ENCODE measurements at regions not wholly inside any gene's neighbourhood (a gene's known extent, or its start where the extent isn't known, plus 50 kb on each side); places are given as distances from the start of the nearest gene placed in this dataset.

DNA sequence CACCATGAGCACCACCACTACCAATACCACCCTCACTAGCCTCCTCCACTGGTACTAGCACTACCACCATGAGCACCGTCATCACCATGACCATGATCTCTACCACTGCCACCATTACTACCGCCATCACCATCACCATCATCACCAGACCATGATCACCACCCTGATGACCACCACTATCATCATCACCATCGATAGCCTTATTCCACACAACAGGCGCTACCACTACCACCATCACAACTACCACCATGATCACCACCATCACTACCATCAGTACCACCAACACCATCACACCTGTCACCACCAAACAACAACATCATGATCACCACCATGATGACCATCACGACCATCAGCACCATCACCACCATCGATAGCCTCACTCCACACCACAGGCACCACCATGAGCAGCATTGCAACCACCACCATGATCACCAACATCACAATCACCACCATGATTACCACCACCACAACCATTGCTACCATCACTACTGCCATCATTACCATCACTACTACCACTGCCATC, 56.6 kb upstream of the CASZ1 start:
- no peak for DNase-seq (ENCODE audit: extremely low read depth, insufficient read length)
- no peaks in the 10 kb centered on the region; the same call in 1 of the 2 replicates for H3K27me3 ChIP-seq (replicated peaks; ENCODE audit: control insufficient read depth, insufficient read depth, low read length)
- no peaks in the 10 kb centered on the region for H3K36me3 ChIP-seq (ENCODE audit: control insufficient read depth, insufficient read depth, low read length)
- no peak for TF ChIP-seq CTCF (IDR thresholded peaks at IDR 0.05; ENCODE audit: insufficient read depth, low read length, poor library complexity, severe bottlenecking)
- no peak overlapping the region for H3K4me3 ChIP-seq (replicated peaks; ENCODE audit: low read depth, low read length)

GRCh38 chr1:10853701-10854100, 57.3 kb upstream of the CASZ1 start:
- TF ChIP-seq CTCF (IDR thresholded peaks at IDR 0.05; ENCODE audit: insufficient read depth, low read length, poor library complexity, severe bottlenecking) = no peak
- Histone ChIP-seq H3K27me3 (replicated peaks; ENCODE audit: control insufficient read depth, insufficient read depth, low read length) (no peaks in the 10 kb centered on the region; the same call in 1 of the 2 replicates), H3K36me3 (ENCODE audit: control insufficient read depth, insufficient read depth, low read length) (no peaks in the 10 kb centered on the region), H3K4me3 (replicated peaks; ENCODE audit: low read depth, low read length) (no peak overlapping the region)
- no peak for DNase-seq (ENCODE audit: extremely low read depth, insufficient read length)

DNA sequence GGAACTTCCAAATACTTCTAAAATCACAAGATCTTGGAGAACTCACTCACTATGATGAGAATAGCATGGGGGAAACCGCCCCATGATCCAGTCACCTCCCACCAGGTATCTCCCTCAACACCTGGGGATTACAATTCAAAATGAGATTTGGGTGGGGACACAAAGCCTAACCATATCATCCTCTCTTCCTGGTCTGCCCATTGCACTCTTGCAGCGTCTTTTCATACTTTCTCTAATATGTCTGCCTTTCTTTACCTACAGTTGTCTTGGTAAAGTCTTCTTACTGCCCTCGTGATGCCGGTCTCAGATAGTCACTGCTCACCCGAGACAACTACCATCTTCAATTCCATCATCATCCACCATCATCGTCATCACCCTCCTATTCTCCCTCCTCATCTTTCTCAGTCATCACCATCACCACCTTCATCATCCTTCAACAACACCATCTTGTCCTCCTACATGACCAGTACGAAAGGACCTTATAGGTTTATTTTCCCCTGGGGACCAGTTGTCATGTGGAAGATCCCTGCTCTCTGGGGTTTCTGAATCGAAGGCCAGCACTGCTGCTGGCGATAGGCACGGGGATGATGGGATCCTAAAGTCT, 58.5 kb upstream of the CASZ1 start:
- no peak overlapping the region for H3K4me3 ChIP-seq (replicated peaks; ENCODE audit: low read depth, low read length)
- DNase-seq (ENCODE audit: extremely low read depth, insufficient read length) = no peak
- no peaks in the 10 kb centered on the region for H3K36me3 ChIP-seq (ENCODE audit: control insufficient read depth, insufficient read depth, low read length)
- no peaks in the 10 kb centered on the region; the same call in 1 of the 2 replicates for H3K27me3 ChIP-seq (replicated peaks; ENCODE audit: control insufficient read depth, insufficient read depth, low read length)
- no peak for TF ChIP-seq CTCF (IDR thresholded peaks at IDR 0.05; ENCODE audit: insufficient read depth, low read length, poor library complexity, severe bottlenecking)

DNA sequence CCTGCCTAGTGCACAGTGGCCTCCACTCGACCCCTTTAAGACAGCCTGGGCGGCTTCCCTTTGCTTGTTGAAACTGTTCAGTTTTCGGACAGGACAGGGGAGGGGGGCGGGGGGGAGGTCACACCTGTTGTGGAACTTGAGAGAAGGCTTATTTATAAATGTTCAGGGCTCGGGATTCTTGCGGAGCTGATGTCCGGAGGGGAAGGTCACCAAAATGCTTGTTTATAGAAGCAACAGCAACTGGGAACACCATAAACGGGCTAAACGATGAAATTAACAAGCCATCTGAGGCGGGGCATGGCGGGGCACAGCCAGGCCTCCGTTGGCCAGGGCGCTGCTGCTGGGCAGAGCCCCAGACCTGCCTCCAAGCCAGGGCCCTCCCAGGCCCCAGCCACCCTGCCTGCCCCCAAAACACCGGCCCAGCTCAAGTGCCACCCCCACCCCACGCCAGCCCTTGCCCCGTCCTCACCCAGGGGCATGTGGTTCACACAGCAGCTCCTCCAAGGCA, 59.8 kb upstream of the CASZ1 start:
- no peaks in the 10 kb centered on the region; the same call in 1 of the 2 replicates for H3K27me3 ChIP-seq (replicated peaks; ENCODE audit: control insufficient read depth, insufficient read depth, low read length)
- no peak for TF ChIP-seq CTCF (IDR thresholded peaks at IDR 0.05; ENCODE audit: insufficient read depth, low read length, poor library complexity, severe bottlenecking)

DNA sequence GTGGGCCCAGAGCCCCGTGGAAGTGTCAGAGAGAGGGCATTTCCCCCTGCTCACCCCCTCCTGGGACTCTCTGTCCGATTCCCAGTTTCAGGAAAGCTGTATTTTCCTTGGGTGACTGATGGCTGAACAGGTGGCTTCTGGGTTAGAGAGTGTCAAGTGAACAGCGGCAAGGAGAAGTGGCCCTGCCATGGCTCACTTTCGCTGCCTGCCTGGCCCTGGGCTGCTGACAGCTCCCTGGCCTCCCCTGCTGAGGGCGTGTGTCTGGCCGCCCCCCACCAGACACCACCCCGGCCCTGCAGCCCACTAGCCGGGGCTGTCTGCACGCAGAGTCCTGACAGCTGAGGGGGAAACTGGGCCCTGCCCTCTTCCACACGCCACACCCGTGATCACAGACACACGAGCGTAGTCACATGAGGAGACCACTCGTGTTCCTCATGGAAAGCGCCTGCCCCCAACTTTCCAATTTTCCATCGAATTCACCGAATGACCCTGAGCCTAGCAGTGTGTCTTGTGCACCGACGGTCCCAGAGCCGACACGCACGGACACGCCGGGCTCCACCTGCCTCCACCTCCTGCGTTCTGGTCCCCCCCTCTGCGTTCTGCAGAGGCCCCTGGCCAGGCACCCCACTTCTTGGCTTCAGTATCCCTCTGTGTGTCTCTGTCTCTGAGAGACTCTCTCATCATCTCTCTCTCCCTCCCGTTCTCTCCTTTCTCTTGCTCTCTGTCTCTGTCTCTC, 60.6 kb upstream of the CASZ1 start:
- Histone ChIP-seq H3K4me3 (replicated peaks; ENCODE audit: low read depth, low read length) (no peak overlapping the region), H3K27me3 (replicated peaks; ENCODE audit: control insufficient read depth, insufficient read depth, low read length) (no peaks in the 10 kb centered on the region; the same call in none of the 2 replicates), H3K36me3 (ENCODE audit: control insufficient read depth, insufficient read depth, low read length) (no peaks in the 10 kb centered on the region)
- TF ChIP-seq CTCF (IDR thresholded peaks at IDR 0.05; ENCODE audit: insufficient read depth, low read length, poor library complexity, severe bottlenecking) = no peak
- DNase-seq (ENCODE audit: extremely low read depth, insufficient read length) = no peak

More for the DNA sequence above, 59.8 kb upstream of the CASZ1 start:
- H3K4me3 ChIP-seq (replicated peaks; ENCODE audit: low read depth, low read length) = no peak overlapping the region
- no peak for DNase-seq (ENCODE audit: extremely low read depth, insufficient read length)
- no peaks in the 10 kb centered on the region for H3K36me3 ChIP-seq (ENCODE audit: control insufficient read depth, insufficient read depth, low read length)
